Epithelial cell of esophagus (primary cell): ENCODE measurements at regions not wholly inside any gene's neighbourhood (a gene's known extent, or its start where the extent isn't known, plus 50 kb on each side); places are given as distances from the start of the nearest gene placed in this dataset.

ENCODE experiments used
- DNase-seq: peaks from one replicate; pipeline ENCODE4 v3.0.0; 2010; ENCODE audit warnings: low read depth
- H3K4me3 ChIP-seq: 2 replicates; pipeline ENCODE4 v1.5.1; 2011; ENCODE audit warnings: mild to moderate bottlenecking, low read length, control low read depth
- CTCF ChIP-seq: IDR thresholded peaks from 2 replicates; pipeline ENCODE4 v1.5.1; 2011; ENCODE audit warnings: low read depth, mild to moderate bottlenecking, low read length, control low read depth, inconsistent platforms; ENCODE audit not compliant: insufficient read depth; ENCODE audit errors: missing control alignments

- no peak for DNase-seq
- TF ChIP-seq CTCF = no peak
- H3K4me3 ChIP-seq = no peak overlapping the region
These were observed 639.7 kb downstream of the CCDC171 start for GRCh38 chr9:16192403-16193017.

GRCh38 chr9:16193066-16193465 is 640.2 kb downstream of the CCDC171 start:
- H3K4me3 ChIP-seq = no peak overlapping the region
- DNase-seq = no peak
- TF ChIP-seq CTCF = no peak

- DNase-seq = no peak
- no peak overlapping the region for H3K4me3 ChIP-seq
- TF ChIP-seq CTCF = no peak
These were observed 643.4 kb downstream of the CCDC171 start for GRCh38 chr9:16196206-16196605.

GRCh38 chr9:16197578-16198370 is 644.9 kb downstream of the CCDC171 start:
- no peak overlapping the region for H3K4me3 ChIP-seq
- no peak for TF ChIP-seq CTCF

GRCh38 chr9:16198996-16199395 is 646.2 kb downstream of the CCDC171 start:
- TF ChIP-seq CTCF = no peak
- no peak overlapping the region for H3K4me3 ChIP-seq
- no peak for DNase-seq

More at GRCh38 chr9:16197578-16198370, 644.9 kb downstream of the CCDC171 start:
- no peak for DNase-seq

- no peak for TF ChIP-seq CTCF
- no peak overlapping the region for H3K4me3 ChIP-seq
- DNase-seq = no peak
These were observed 649.4 kb downstream of the CCDC171 start for GRCh38 chr9:16202221-16202620.
